H1 (cell line): ENCODE measurements at regions not wholly inside any gene's neighbourhood (a gene's known extent, or its start where the extent isn't known, plus 50 kb on each side); places are given as distances from the start of the nearest gene placed in this dataset.

Source experiments
- CTCF ChIA-PET: fragments of 300-600 bp; sonication (Branson Sonifier 250); formaldehyde crosslinking; loops from one replicate; lab custom pipeline; 2021; ENCODE audit not compliant: partially characterized antibody; lab: Charles Lee
- POLR2A ChIA-PET: fragments of 300-600 bp; sonication (Branson Sonifier 250); formaldehyde crosslinking; loops from one replicate; lab custom pipeline; 2021; ENCODE audit warnings: inconsistent platforms; ENCODE audit not compliant: partially characterized antibody; lab: Charles Lee
- DNase-seq, 2 experiments: peaks; one replicate each; pipeline versions ENCODE4 v3.0.0 to v3.0.0-alpha.2; 2010 to 2022; ENCODE audit warnings: low spot score in 2 of 2, low read depth in 1 of 2, mixed read lengths in 1 of 2
- FAIRE-seq: peaks from 2 replicates; lab custom pipeline; 2011; peaks lifted over from hg19 to GRCh38; lab: Jason Lieb, UNC
- H2AFZ ChIP-seq: 2 replicates; pipeline ENCODE4 v1.8.1; 2012; ENCODE audit warnings: low read length, inconsistent platforms
- H2AK5ac ChIP-seq: 2 replicates; pipeline ENCODE4 v1.6.1; 2013; ENCODE audit warnings: low read depth, low read length
- H2BK120ac ChIP-seq: replicated peaks from 2 replicates; pipeline ENCODE3; 2013; ENCODE audit warnings: low read depth, low read length, inconsistent platforms
- H2BK12ac ChIP-seq: 2 replicates; pipeline ENCODE4 v1.6.1; 2013; ENCODE audit warnings: low read depth, low read length
- H2BK15ac ChIP-seq: 2 replicates; pipeline ENCODE4 v1.6.1; 2013; ENCODE audit warnings: low read length
- H2BK20ac ChIP-seq: 2 replicates; pipeline ENCODE4 v1.6.1; 2013; ENCODE audit warnings: low read length
- H2BK5ac ChIP-seq: 2 replicates; pipeline ENCODE4 v1.6.1; 2013; ENCODE audit warnings: low read depth, low read length
- H3K14ac ChIP-seq: 2 replicates; pipeline ENCODE4 v1.6.1; 2013; ENCODE audit warnings: inconsistent platforms; ENCODE audit not compliant: insufficient read length
- H3K18ac ChIP-seq: 2 replicates; pipeline ENCODE4 v1.6.1; 2013; ENCODE audit warnings: low read length; ENCODE audit errors: extremely low read depth
- H3K23ac ChIP-seq: 2 replicates; pipeline ENCODE4 v1.6.1; 2013; ENCODE audit warnings: inconsistent platforms; ENCODE audit not compliant: insufficient read length
- H3K23me2 ChIP-seq: 2 replicates; pipeline ENCODE4 v1.6.1; 2013; ENCODE audit warnings: low read depth, low read length
- H3K27ac ChIP-seq: 2 replicates; pipeline ENCODE4 v1.6.1; 2011; ENCODE audit warnings: low read depth, low read length, inconsistent platforms
- H3K27me3 ChIP-seq, 4 experiments: replicated peaks in 1 of 4; 1 replicate in 1 of 4; 2 replicates in 3 of 4; pipeline versions ENCODE4 v1.6.1 to v1.8.1; 2011 to 2013; ENCODE audit warnings: low read length in 3 of 4, mild to moderate bottlenecking in 3 of 4, inconsistent platforms in 2 of 4, mixed read lengths in 2 of 4, moderate library complexity in 1 of 4; ENCODE audit not compliant: control insufficient read depth in 3 of 4, insufficient read depth in 3 of 4; ENCODE audit errors: extremely low read depth in 1 of 4
- H3K36me3 ChIP-seq, 4 experiments: 2 replicates each; pipeline versions ENCODE4 v1.6.1 to v1.8.1; 2011 to 2013; ENCODE audit warnings: mild to moderate bottlenecking in 4 of 4, low read length in 3 of 4, moderate library complexity in 2 of 4, control low read depth in 1 of 4, inconsistent platforms in 1 of 4; ENCODE audit not compliant: insufficient read depth in 4 of 4, control insufficient read depth in 2 of 4
- H3K4ac ChIP-seq: replicated peaks from 2 replicates; pipeline ENCODE3; 2013; ENCODE audit warnings: low read length, low read depth, mixed read lengths, inconsistent platforms; ENCODE audit not compliant: insufficient read length
- H3K4me1 ChIP-seq, 4 experiments: replicated peaks in 1 of 4; 1 replicate in 1 of 4; 2 replicates in 3 of 4; pipeline versions ENCODE4 v1.6.1 to v1.8.1; 2011 to 2013; ENCODE audit warnings: low read length in 3 of 4, inconsistent platforms in 2 of 4, mixed read lengths in 1 of 4; ENCODE audit not compliant: insufficient read depth in 4 of 4, control insufficient read depth in 3 of 4
- H3K4me2 ChIP-seq, 2 experiments: 2 replicates each; pipeline versions ENCODE4 v1.6.1 to v1.8.1; 2011 to 2013; ENCODE audit warnings: low read depth in 2 of 2, low read length in 2 of 2, control low read depth in 1 of 2, inconsistent platforms in 1 of 2, mild to moderate bottlenecking in 1 of 2; ENCODE audit not compliant: insufficient read depth in 1 of 2
- H3K4me3 ChIP-seq, 4 experiments: fragments of 200-600, 300-600 bp in 1 of 4; sonication (generic), shearing (Covaris generic), sonication (Bioruptor Twin) in 1 of 4; 2 replicates each; pipeline versions ENCODE4 v1.5.1 to v1.8.1; 2011 to 2016; ENCODE audit warnings: low read length in 4 of 4, low read depth in 3 of 4, control low read depth in 2 of 4, inconsistent platforms in 2 of 4, mild to moderate bottlenecking in 2 of 4, mixed read lengths in 1 of 4, moderate library complexity in 1 of 4; ENCODE audit not compliant: insufficient read depth in 2 of 4; ENCODE audit errors: extremely low read depth in 1 of 4
- H3K56ac ChIP-seq: replicated peaks from 2 replicates; pipeline ENCODE3; 2013; ENCODE audit warnings: low read depth, mild to moderate bottlenecking, mixed read lengths, low read length, inconsistent platforms; ENCODE audit not compliant: insufficient read length
- H3K79me1 ChIP-seq: 2 replicates; pipeline ENCODE4 v1.6.1; 2013; ENCODE audit warnings: low read depth, low read length, control low read depth
- H3K79me2 ChIP-seq, 2 experiments: 2 replicates each; pipeline versions ENCODE4 v1.6.1 to v1.8.1; 2012 to 2013; ENCODE audit warnings: low read length in 2 of 2, mild to moderate bottlenecking in 2 of 2, inconsistent platforms in 1 of 2; ENCODE audit not compliant: insufficient read depth in 2 of 2, control insufficient read depth in 1 of 2
- H3K9ac ChIP-seq, 4 experiments: replicated peaks in 1 of 4; 1 replicate in 1 of 4; 2 replicates in 3 of 4; pipeline versions ENCODE4 v1.6.1 to v1.8.1; 2011 to 2013; ENCODE audit warnings: low read depth in 3 of 4, low read length in 3 of 4, control low read depth in 2 of 4, mild to moderate bottlenecking in 2 of 4, moderate library complexity in 2 of 4, inconsistent platforms in 1 of 4; ENCODE audit errors: extremely low read depth in 1 of 4
- H3K9me3 ChIP-seq, 2 experiments: 2 replicates each; pipeline versions ENCODE4 v1.6.1 to v1.8.1; 2012 to 2013; ENCODE audit warnings: mild to moderate bottlenecking in 2 of 2, moderate library complexity in 2 of 2, control low read depth in 1 of 2, inconsistent platforms in 1 of 2, low read depth in 1 of 2, low read length in 1 of 2, mixed read lengths in 1 of 2; ENCODE audit not compliant: insufficient read depth in 2 of 2
- H4K20me1 ChIP-seq, 2 experiments: replicated peaks in 1 of 2; 2 replicates each; pipeline versions ENCODE3 to v1.8.1; 2011 to 2013; ENCODE audit warnings: inconsistent platforms in 2 of 2, low read length in 2 of 2, mild to moderate bottlenecking in 1 of 2; ENCODE audit not compliant: insufficient read depth in 2 of 2, control insufficient read depth in 1 of 2
- H4K5ac ChIP-seq: 2 replicates; pipeline ENCODE4 v1.6.1; 2013; ENCODE audit warnings: low read length, low read depth, mixed read lengths, inconsistent platforms; ENCODE audit not compliant: insufficient read length
- H4K8ac ChIP-seq: 2 replicates; pipeline ENCODE4 v1.8.0; 2013; ENCODE audit warnings: mild to moderate bottlenecking, moderate library complexity, low read length, inconsistent platforms; ENCODE audit not compliant: insufficient read depth; ENCODE audit errors: extremely low read depth
- H4K91ac ChIP-seq: replicated peaks from 2 replicates; pipeline ENCODE3; 2013; ENCODE audit warnings: low read length, mixed read lengths, inconsistent platforms; ENCODE audit not compliant: insufficient read length
- CBX5 ChIP-seq: fragments of 300-800, 300-1000 bp; sonication (generic); IDR thresholded peaks from 2 replicates; pipeline ENCODE4 v1.7.1; 2016; ENCODE audit warnings: antibody characterized with exemption, low read length, low read depth
- GTF2F1 ChIP-seq: IDR thresholded peaks from 2 replicates; pipeline ENCODE4 v1.6.1; 2012; ENCODE audit warnings: low read depth, low read length, improper control_type of control experiment, borderline replicate concordance
- JUN ChIP-seq: IDR thresholded peaks from 2 replicates; pipeline ENCODE4 v1.6.1; 2011; ENCODE audit warnings: low read depth, mild to moderate bottlenecking, improper control_type of control experiment, low read length
- MAFK ChIP-seq: IDR thresholded peaks from 2 replicates; pipeline ENCODE4 v1.6.1; 2012; ENCODE audit warnings: low read depth, mild to moderate bottlenecking, improper control_type of control experiment, low read length
- NANOG ChIP-seq: IDR thresholded peaks from 2 replicates; pipeline ENCODE4 v1.6.1; 2011; ENCODE audit warnings: low read length, low read depth, mild to moderate bottlenecking, inconsistent platforms; ENCODE audit not compliant: insufficient read depth, poor library complexity, severe bottlenecking
- RAD21 ChIP-seq, 2 experiments: IDR thresholded peaks in 1 of 2; conservative IDR thresholded peaks in 1 of 2; 2 replicates each; pipeline ENCODE4 v1.6.1; 2011; ENCODE audit warnings: low read depth in 2 of 2, low read length in 2 of 2, improper control_type of control experiment in 1 of 2, inconsistent platforms in 1 of 2, mild to moderate bottlenecking in 1 of 2, moderate library complexity in 1 of 2
- RXRA ChIP-seq: IDR thresholded peaks from 2 replicates; pipeline ENCODE4 v1.6.1; 2011; ENCODE audit warnings: low read depth, mild to moderate bottlenecking, low read length, moderate library complexity; ENCODE audit not compliant: insufficient read depth
- SAP30 ChIP-seq: fragments of 300-600 bp; sonication (generic); IDR thresholded peaks from 2 replicates; pipeline ENCODE4 v1.7.1; 2012; ENCODE audit warnings: low read length, moderate library complexity, mild to moderate bottlenecking, inconsistent platforms; ENCODE audit not compliant: insufficient read depth, insufficient replicate concordance
- SIRT6 ChIP-seq: IDR thresholded peaks from one replicate; pipeline ENCODE4 v1.7.1; 2012; ENCODE audit warnings: low read length, inconsistent platforms
- SP2 ChIP-seq: IDR thresholded peaks from 2 replicates; pipeline ENCODE4 v1.6.1; 2012; ENCODE audit warnings: mild to moderate bottlenecking, low read length, inconsistent platforms
- SRF ChIP-seq: IDR thresholded peaks from 2 replicates; pipeline ENCODE4 v1.6.1; 2011; ENCODE audit warnings: mild to moderate bottlenecking, low read depth, low read length, moderate library complexity
- TEAD4 ChIP-seq: IDR thresholded peaks from 2 replicates; pipeline ENCODE4 v1.6.1; 2012; ENCODE audit warnings: low read depth, low read length, inconsistent platforms, mixed read lengths
- WGBS, 2 experiments: shearing (Covaris generic) in 1 of 2; methylation state at CpG; one replicate each; pipeline versions ENCODE4 v1.1.6 to v1.1.7; 2013 to 2015; ENCODE audit warnings: low lambda C conversion rate in 2 of 2, mixed read lengths in 2 of 2, inconsistent platforms in 1 of 2, low coverage in 1 of 2, missing lambda C conversion rate in 1 of 2; ENCODE audit not compliant: insufficient replicate concordance in 2 of 2, insufficient coverage in 1 of 2, insufficient read length in 1 of 2; ENCODE audit errors: extremely low coverage in 1 of 2, missing lambda C conversion rate in 1 of 2; 5-methylcytosine and 5-hydroxymethylcytosine counted together

DNA sequence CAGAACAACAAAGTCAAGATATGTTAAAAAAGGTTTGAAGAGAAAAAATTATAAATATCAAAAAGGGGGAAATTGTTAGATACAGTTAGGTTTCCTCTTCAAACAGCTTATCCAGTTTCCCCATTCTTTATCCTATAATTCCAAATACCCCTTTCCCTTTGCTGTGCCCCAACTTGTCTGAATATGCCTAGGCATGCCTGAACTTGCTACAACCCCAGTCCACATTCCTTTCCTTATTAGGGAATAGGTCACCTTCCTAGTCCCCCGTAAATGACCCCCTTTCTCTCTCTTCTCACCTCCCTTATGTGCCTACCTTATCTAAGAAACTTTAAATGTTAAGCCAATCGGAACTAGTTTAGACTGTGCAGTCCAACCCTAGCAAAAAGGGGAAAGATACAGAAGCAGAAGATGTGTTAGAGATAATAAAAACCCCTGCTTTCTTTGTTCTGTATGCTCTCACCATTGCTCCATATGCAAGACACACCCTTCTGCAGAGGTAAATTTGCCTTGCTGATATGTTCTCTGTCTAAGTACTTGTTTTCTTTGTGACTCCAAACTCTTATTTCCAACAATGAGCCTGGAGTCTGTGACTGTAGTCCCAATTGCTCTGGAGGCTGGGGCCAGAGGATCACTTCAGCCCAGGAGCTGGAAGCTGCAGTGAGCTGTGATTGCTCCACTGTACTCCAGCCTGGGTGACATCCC lies 810.1 kb downstream of the PLA2G4A start:
- no peak for FAIRE-seq
- H2BK120ac ChIP-seq, result no peak overlapping the region

More for the DNA sequence above, 810.1 kb downstream of the PLA2G4A start:
- Histone ChIP-seq H4K8ac (no peak overlapping the region), H4K20me1 (no peaks in the 10 kb centered on the region), H2AK5ac (peak overlapping the region; percentile 53; the same call in 1 of the 2 replicates), H3K4me2 (no peak overlapping the region), H3K56ac (no peak overlapping the region), H2AFZ (no peak overlapping the region), H3K23ac (no peak overlapping the region), H3K9me3 (no peaks in the 10 kb centered on the region), H4K91ac (no peak overlapping the region), H3K27me3 (no peaks in the 10 kb centered on the region), H3K9ac (no peak overlapping the region), H2BK15ac (no peak overlapping the region), H2BK5ac (peak overlapping the region; percentile 85), H3K18ac (no peak overlapping the region), H3K4ac (no peak overlapping the region), H2BK12ac (0 out of 2 replicates have a peak overlapping the region, but pooled peaks have one; percentile 68), H3K79me2 (peaks cover 0 to 28% of the 10 kb centered on the region in 2 experiments; a peak in 2 of 4 replicates), H3K27ac (peak overlapping the region; percentile 62), H4K5ac (no peak overlapping the region), H3K4me1 (peaks cover 0 to 4% (median 2%) of the 10 kb centered on the region in 4 experiments; a peak in 4 of 7 replicates), H3K79me1 (no peaks in the 10 kb centered on the region)
- POLR2A ChIA-PET, result interaction anchor here (1.4 to 1.5 kb wide), 2 partner anchors 12 to 14 kb away, joined by 3 to 4 read pairs; no protein-coding TSS in a partner anchor
- DNase-seq, result no peak
- WGBS, 2 experiments, result 81% methylated on average over 2 of the region's 2 CpGs; no CpG with 5 or more reads in 1 of the 2 experiments
- CTCF ChIA-PET, result interaction anchor here (0.6 to 1.4 kb wide), 4 partner anchors 10 to 591 kb away, joined by 3 to 5 read pairs (median 3); no protein-coding TSS in a partner anchor
- TF ChIP-seq RAD21 (IDR thresholded peaks at IDR 0.05 in 1 of 2, conservative IDR thresholded peaks at IDR 0.05 in 1 of 2; ENCODE audit: low read depth in 2 of 2, low read length in 2 of 2) (no peak), MAFK (no peak), SIRT6 (no peak), SP2 (no peak), CBX5 (no peak), NANOG (no peak), RXRA (peak; percentile 37; the same call in 1 of the 2 replicates), GTF2F1 (no peak), SAP30 (no peak), SRF (peak; percentile 96), TEAD4 (peak; percentile 78), JUN (no peak)
- TF ChIP-seq, all 59 proteins: peak for 3
- Histone ChIP-seq H3K14ac (no peak overlapping the region), H3K36me3 (no peaks in the 10 kb centered on the region), H2BK20ac (no peak overlapping the region; the same call in 1 of the 2 replicates), H3K23me2 (no peaks in the 10 kb centered on the region), H3K4me3 (no peak overlapping the region)
